DND-41 (cell line): ENCODE measurements at regions not wholly inside any gene's neighbourhood (a gene's known extent, or its start where the extent isn't known, plus 50 kb on each side); places are given as distances from the start of the nearest gene placed in this dataset.

ENCODE experiments used
- EZH2 ChIP-seq: IDR thresholded peaks from 3 replicates; pipeline ENCODE4 v1.6.1; 2012; ENCODE audit warnings: borderline replicate concordance, low read depth, mild to moderate bottlenecking, moderate library complexity, low read length, inconsistent platforms; ENCODE audit not compliant: severe bottlenecking
- TF ChIP-seq, protein P1 (sequence below): IDR thresholded peaks from 2 replicates; pipeline ENCODE4 v1.5.1; 2012; ENCODE audit warnings: borderline replicate concordance, low read length, moderate library complexity, mild to moderate bottlenecking; ENCODE audit not compliant: poor library complexity, severe bottlenecking; ENCODE audit errors: extremely low read depth

GRCh38 chr5:130616161-130616560 is 548.9 kb downstream of the HINT1 start:
- TF ChIP-seq, protein P1, sequence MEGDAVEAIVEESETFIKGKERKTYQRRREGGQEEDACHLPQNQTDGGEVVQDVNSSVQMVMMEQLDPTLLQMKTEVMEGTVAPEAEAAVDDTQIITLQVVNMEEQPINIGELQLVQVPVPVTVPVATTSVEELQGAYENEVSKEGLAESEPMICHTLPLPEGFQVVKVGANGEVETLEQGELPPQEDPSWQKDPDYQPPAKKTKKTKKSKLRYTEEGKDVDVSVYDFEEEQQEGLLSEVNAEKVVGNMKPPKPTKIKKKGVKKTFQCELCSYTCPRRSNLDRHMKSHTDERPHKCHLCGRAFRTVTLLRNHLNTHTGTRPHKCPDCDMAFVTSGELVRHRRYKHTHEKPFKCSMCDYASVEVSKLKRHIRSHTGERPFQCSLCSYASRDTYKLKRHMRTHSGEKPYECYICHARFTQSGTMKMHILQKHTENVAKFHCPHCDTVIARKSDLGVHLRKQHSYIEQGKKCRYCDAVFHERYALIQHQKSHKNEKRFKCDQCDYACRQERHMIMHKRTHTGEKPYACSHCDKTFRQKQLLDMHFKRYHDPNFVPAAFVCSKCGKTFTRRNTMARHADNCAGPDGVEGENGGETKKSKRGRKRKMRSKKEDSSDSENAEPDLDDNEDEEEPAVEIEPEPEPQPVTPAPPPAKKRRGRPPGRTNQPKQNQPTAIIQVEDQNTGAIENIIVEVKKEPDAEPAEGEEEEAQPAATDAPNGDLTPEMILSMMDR = no peak
- TF ChIP-seq EZH2 = no peak
